Stomach (tissue), 8 donors: ENCODE measurements at regions not wholly inside any gene's neighbourhood (a gene's known extent, or its start where the extent isn't known, plus 50 kb on each side); places are given as distances from the start of the nearest gene placed in this dataset.

Experiments used
- DNase-seq, 2 donors: peaks; one replicate each; pipeline versions ENCODE4 v3.0.0 to v3.0.0-alpha.2; 2013 to 2019
- H3K27ac ChIP-seq, 5 donors: fragments of 200-600 bp in 4 of 5; sonication (generic) in 4 of 5; one replicate each; pipeline ENCODE4 v1.5.1; 2013 to 2019; ENCODE audit warnings: mild to moderate bottlenecking in 1 of 5, moderate library complexity in 1 of 5
- H3K27me3 ChIP-seq, 3 donors: fragments of 200-600 bp; sonication (generic); one replicate each; pipeline ENCODE4 v1.5.1; 2017 to 2019; ENCODE audit warnings: mixed run types in 1 of 3
- H3K36me3 ChIP-seq, 4 donors: fragments of 200-600 bp; sonication (generic); 1 replicate in 3 of 4; 2 replicates in 1 of 4; pipeline ENCODE4 v1.5.1; 2016 to 2019
- H3K4me1 ChIP-seq, 4 donors: fragments of 200-600 bp; sonication (generic); one replicate each; pipeline ENCODE4 v1.5.1; 2016 to 2019
- H3K4me3 ChIP-seq, 4 donors: fragments of 200-600 bp; sonication (generic) in 3 of 4; one replicate each; pipeline ENCODE4 v1.5.1; 2016 to 2019; ENCODE audit warnings: mild to moderate bottlenecking in 1 of 4
- H3K9me3 ChIP-seq, 4 donors: fragments of 200-600 bp; sonication (generic); one replicate each; pipeline ENCODE4 v1.5.1; 2016 to 2019
- CTCF ChIP-seq, 7 experiments: fragments of 450-650 bp in 4 of 7; fragments of 200-600 bp in 3 of 7; sonication (generic) in 3 of 7; IDR thresholded peaks; one replicate each; pipeline ENCODE4 v1.5.1; 2016 to 2019; ENCODE audit warnings: antibody characterized with exemption in 7 of 7, control low read depth in 2 of 7, mild to moderate bottlenecking in 1 of 7
- EP300 ChIP-seq: sonication (generic); formaldehyde crosslinking; IDR thresholded peaks from one replicate; pipeline ENCODE4 v1.6.1; 2017; ENCODE audit warnings: antibody characterized with exemption
- POLR2A ChIP-seq, 4 donors: fragments of 450-650 bp; IDR thresholded peaks; one replicate each; pipeline ENCODE4 v1.6.1; 2016; ENCODE audit warnings: antibody characterized with exemption in 4 of 4, control low read depth in 2 of 4, mild to moderate bottlenecking in 1 of 4, moderate library complexity in 1 of 4
- POLR2AphosphoS5 ChIP-seq, 3 donors: sonication (generic); formaldehyde crosslinking; IDR thresholded peaks; one replicate each; pipeline ENCODE4 v1.6.1; 2016; ENCODE audit warnings: antibody characterized with exemption in 3 of 3
- WGBS, 5 donors: extraction: QIAGEN DNeasy Blood & Tissue Kit in 3 of 5; methylation state at CpG; one replicate each; pipeline versions ENCODE4 v1.1.5 to v1.1.7; 2013 to 2018; 5-methylcytosine and 5-hydroxymethylcytosine counted together
- intact Hi-C: fragments of 100-400 bp; cut with DNase I; formaldehyde crosslinking; loops from one replicate; pipeline ENCODE4 v1.15.1; 2023; ENCODE audit warnings: low total_unique reads
- donor health status: healthy with polysubstance abuse.
- donor health status: Bipolar disorder and iron deficiency.
- donor health status: healthy.

- TF ChIP-seq EP300 (no peak), POLR2AphosphoS5 (IDR thresholded peaks at IDR 0.05) (no peak)
- 21 to 46% (median 32%) methylated on average over 3 of the region's 3 CpGs for WGBS, 5 donors
- Histone ChIP-seq H3K4me1 (no peaks in the 10 kb centered on the region), H3K27ac (peak overlapping the region in 1 of 5 donors; percentile 8), H3K36me3 (no peaks in the 10 kb centered on the region), H3K4me3 (no peak overlapping the region), H3K27me3 (no peaks in the 10 kb centered on the region), H3K9me3 (no peaks in the 10 kb centered on the region)
- intact Hi-C loops: no loop called here
- DNase-seq: peak in 1 of 2 donors; percentile 14
Observed at GRCh38 chr1:213572912-213573647, 414.7 kb upstream of the PROX1 start.

DNA sequence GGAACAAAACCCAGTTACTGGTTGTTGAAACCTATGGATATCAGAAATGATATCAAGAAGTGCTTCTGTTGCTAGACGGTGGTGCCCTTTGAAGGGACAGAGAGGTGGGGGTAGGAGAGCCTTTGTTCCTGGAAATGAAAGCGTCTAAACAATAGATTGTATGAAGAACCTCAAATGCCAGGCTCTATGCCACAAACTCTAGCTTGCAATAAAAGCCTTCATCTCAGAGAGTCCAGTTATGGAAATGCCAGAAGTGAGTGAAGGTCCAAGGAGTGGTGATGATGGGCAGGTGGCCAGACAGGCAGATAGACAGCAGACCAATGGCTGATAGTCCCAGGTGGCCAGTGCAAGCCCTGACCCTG is 414.1 kb upstream of the PROX1 start:
- 33 to 52% (median 41%) methylated on average over 2 of the region's 2 CpGs for WGBS, 5 donors
- DNase-seq: no peak
- TF ChIP-seq POLR2A (IDR thresholded peaks at IDR 0.05) (no peak), EP300 (no peak), CTCF (IDR thresholded peaks at IDR 0.05) (no peak)
- H3K9me3 ChIP-seq: no peaks in the 10 kb centered on the region
- intact Hi-C loops: no loop called here
- no peaks in the 10 kb centered on the region for H3K4me1 ChIP-seq
- H3K27me3 ChIP-seq: no peaks in the 10 kb centered on the region
- H3K27ac ChIP-seq: no peak overlapping the region
- no peaks in the 10 kb centered on the region for H3K36me3 ChIP-seq
- no peak overlapping the region for H3K4me3 ChIP-seq

GRCh38 chr1:213582976-213583567 is 404.7 kb upstream of the PROX1 start:
- 66 to 81% (median 76%) methylated on average over 6 of the region's 6 CpGs for WGBS, 5 donors
- DNase-seq: no peak

GRCh38 chr1:213584272-213584671 is 403.5 kb upstream of the PROX1 start:
- H3K27me3 ChIP-seq: no peaks in the 10 kb centered on the region
- no peaks in the 10 kb centered on the region for H3K4me1 ChIP-seq
- intact Hi-C loops: no loop called here
- no peaks in the 10 kb centered on the region for H3K36me3 ChIP-seq
- no peak overlapping the region for H3K27ac ChIP-seq
- DNase-seq: no peak
- H3K4me3 ChIP-seq: no peak overlapping the region
- H3K9me3 ChIP-seq: no peaks in the 10 kb centered on the region
- 63 to 80% (median 73%) methylated on average over 2 of the region's 2 CpGs for WGBS, 5 donors
- TF ChIP-seq EP300 (no peak), POLR2AphosphoS5 (IDR thresholded peaks at IDR 0.05) (no peak), CTCF (IDR thresholded peaks at IDR 0.05) (no peak), POLR2A (IDR thresholded peaks at IDR 0.05) (no peak)

More at GRCh38 chr1:213582976-213583567, 404.7 kb upstream of the PROX1 start:
- H3K4me1 ChIP-seq: no peaks in the 10 kb centered on the region
- intact Hi-C loops: no loop called here
- TF ChIP-seq POLR2A (IDR thresholded peaks at IDR 0.05): no peak
- no peak for TF ChIP-seq POLR2AphosphoS5 (IDR thresholded peaks at IDR 0.05)
- TF ChIP-seq EP300: no peak
- TF ChIP-seq CTCF (IDR thresholded peaks at IDR 0.05): no peak
- no peak overlapping the region for H3K4me3 ChIP-seq
- H3K27ac ChIP-seq: no peak overlapping the region
- H3K9me3 ChIP-seq: no peaks in the 10 kb centered on the region
- no peaks in the 10 kb centered on the region for H3K36me3 ChIP-seq
- no peaks in the 10 kb centered on the region for H3K27me3 ChIP-seq

DNA sequence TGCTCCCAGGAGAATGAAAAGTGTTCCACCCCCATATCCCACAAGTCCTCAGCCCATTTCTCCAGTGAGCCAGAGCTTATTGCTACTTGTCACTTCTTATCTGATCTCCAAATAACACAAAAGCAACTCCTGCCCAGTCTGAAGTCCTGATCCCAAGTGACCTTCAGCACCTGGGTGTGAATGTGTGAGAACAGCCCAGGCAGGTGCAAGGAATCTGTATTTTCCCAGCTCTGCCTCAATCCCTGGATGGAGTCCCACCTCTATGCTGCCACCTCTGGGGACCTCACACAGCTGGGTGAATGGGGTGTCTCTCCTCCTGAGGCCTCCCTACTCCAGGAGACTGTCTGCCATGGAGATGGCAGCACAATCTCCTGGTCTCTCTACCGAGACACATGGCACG is 402.4 kb upstream of the PROX1 start:
- Histone ChIP-seq H3K27me3 (no peaks in the 10 kb centered on the region), H3K4me1 (no peaks in the 10 kb centered on the region), H3K9me3 (no peaks in the 10 kb centered on the region), H3K36me3 (no peaks in the 10 kb centered on the region), H3K27ac (no peak overlapping the region), H3K4me3 (no peak overlapping the region)
- WGBS, 5 donors: 58 to 83% (median 74%) methylated on average over 2 of the region's 2 CpGs
- TF ChIP-seq EP300 (no peak), CTCF (IDR thresholded peaks at IDR 0.05) (no peak), POLR2AphosphoS5 (IDR thresholded peaks at IDR 0.05) (no peak), POLR2A (IDR thresholded peaks at IDR 0.05) (no peak)
- DNase-seq: peak in 1 of 2 donors; percentile 26
- intact Hi-C loops: no loop called here
